ENCODE measurements at regions not wholly inside any gene's neighbourhood (a gene's known extent, or its start where the extent isn't known, plus 50 kb on each side); places are given as distances from the start of the nearest gene placed in this dataset.

DNA sequence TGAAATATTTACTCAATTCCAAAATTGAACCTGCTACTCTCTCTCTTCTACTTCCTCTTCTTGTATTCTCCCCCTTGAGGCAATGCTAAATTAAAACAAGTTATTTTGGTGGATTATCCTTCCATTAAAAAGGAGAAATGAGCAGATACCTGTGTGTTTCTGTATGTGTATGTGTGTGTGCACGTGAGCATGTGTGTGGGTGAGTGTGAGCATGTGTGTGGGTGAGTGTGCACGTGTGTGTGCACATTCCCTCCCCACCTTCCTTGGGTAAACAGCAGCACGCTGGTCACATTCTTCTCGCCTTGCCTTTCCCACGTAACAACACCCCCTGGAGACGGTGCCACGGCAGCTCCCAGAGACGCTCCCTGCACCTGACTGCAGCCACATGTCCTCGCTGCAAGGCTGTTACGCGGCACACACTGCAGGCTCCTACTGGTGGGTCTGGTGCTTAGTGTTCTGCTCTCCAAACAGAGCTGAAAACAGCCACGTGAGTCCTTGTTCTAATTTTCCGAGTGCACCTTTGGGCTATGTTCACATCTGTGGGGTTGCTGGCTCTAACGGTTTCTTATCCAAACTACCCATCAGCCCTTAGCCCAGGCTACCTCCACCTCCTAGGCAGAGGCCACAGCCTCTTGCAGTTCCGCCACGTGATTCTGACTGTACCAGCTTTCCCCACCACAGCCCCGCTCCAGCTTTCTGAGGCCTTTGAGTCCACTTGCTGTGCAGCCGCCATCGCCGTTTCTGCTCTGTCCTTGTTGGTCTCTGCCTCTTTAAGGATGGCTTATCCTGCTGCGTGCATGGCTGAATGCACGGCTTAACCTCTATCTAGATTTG, 123.4 kb downstream of the CTTN start:
- H3K9me2 ChIP-seq (ENCODE audit: insufficient read depth), result no peaks in the 10 kb centered on the region
- H4K20me1 ChIP-seq (ENCODE audit: insufficient read depth), result no peaks in the 10 kb centered on the region
- H3K4me2 ChIP-seq (ENCODE audit: low read length), result no peak overlapping the region
- H3K4me3 ChIP-seq (replicated peaks in 1 of 2; ENCODE audit: low read depth in 1 of 2, low read length in 2 of 2), result no peak overlapping the region
- no peak overlapping the region for H3K27ac ChIP-seq (ENCODE audit: low read depth, low read length)
- H3K9ac ChIP-seq (ENCODE audit: low read length), result no peak overlapping the region
- peaks cover 0 to 10% of the 10 kb centered on the region in 2 experiments; a peak in 2 of 4 replicates for H3K4me1 ChIP-seq (ENCODE audit: control insufficient read depth in 1 of 2, insufficient read depth in 2 of 2, low read length in 2 of 2)
- ATAC-seq, result no peak
- no peak overlapping the region for H2AFZ ChIP-seq (ENCODE audit: low read depth, low read length, poor library complexity, severe bottlenecking)
- 0 out of 2 replicates have a peak, but pooled peaks cover 3% of the 10 kb centered on the region for H3K27me3 ChIP-seq (ENCODE audit: insufficient read depth, low read length)
- POLR2A ChIA-PET, result no interaction called here
- TF ChIP-seq CBX3 (IDR thresholded peaks at IDR 0.05; ENCODE audit: low read depth), result no peak
- no peak for TF ChIP-seq CEBPB (IDR thresholded peaks at IDR 0.05; ENCODE audit: low read depth)
- no peak for TF ChIP-seq ZFX (IDR thresholded peaks at IDR 0.05)
- TF ChIP-seq, protein P1, sequence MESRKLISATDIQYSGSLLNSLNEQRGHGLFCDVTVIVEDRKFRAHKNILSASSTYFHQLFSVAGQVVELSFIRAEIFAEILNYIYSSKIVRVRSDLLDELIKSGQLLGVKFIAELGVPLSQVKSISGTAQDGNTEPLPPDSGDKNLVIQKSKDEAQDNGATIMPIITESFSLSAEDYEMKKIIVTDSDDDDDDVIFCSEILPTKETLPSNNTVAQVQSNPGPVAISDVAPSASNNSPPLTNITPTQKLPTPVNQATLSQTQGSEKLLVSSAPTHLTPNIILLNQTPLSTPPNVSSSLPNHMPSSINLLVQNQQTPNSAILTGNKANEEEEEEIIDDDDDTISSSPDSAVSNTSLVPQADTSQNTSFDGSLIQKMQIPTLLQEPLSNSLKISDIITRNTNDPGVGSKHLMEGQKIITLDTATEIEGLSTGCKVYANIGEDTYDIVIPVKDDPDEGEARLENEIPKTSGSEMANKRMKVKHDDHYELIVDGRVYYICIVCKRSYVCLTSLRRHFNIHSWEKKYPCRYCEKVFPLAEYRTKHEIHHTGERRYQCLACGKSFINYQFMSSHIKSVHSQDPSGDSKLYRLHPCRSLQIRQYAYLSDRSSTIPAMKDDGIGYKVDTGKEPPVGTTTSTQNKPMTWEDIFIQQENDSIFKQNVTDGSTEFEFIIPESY (IDR thresholded peaks at IDR 0.05; ENCODE audit: extremely low read depth, insufficient replicate concordance, low read length), result no peak
- no peak for TF ChIP-seq ELF1 (IDR thresholded peaks at IDR 0.05; ENCODE audit: borderline replicate concordance, low read depth)
- TF ChIP-seq FOSL1 (IDR thresholded peaks at IDR 0.05; ENCODE audit: low read depth), result no peak
- TF ChIP-seq SP1 (IDR thresholded peaks at IDR 0.05; ENCODE audit: low read depth), result no peak
- no peak for TF ChIP-seq RAD21 (IDR thresholded peaks at IDR 0.05; ENCODE audit: low read depth)
- TF ChIP-seq, protein P2, sequence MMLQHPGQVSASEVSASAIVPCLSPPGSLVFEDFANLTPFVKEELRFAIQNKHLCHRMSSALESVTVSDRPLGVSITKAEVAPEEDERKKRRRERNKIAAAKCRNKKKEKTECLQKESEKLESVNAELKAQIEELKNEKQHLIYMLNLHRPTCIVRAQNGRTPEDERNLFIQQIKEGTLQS (IDR thresholded peaks at IDR 0.05), result no peak
- TF ChIP-seq, protein P3, sequence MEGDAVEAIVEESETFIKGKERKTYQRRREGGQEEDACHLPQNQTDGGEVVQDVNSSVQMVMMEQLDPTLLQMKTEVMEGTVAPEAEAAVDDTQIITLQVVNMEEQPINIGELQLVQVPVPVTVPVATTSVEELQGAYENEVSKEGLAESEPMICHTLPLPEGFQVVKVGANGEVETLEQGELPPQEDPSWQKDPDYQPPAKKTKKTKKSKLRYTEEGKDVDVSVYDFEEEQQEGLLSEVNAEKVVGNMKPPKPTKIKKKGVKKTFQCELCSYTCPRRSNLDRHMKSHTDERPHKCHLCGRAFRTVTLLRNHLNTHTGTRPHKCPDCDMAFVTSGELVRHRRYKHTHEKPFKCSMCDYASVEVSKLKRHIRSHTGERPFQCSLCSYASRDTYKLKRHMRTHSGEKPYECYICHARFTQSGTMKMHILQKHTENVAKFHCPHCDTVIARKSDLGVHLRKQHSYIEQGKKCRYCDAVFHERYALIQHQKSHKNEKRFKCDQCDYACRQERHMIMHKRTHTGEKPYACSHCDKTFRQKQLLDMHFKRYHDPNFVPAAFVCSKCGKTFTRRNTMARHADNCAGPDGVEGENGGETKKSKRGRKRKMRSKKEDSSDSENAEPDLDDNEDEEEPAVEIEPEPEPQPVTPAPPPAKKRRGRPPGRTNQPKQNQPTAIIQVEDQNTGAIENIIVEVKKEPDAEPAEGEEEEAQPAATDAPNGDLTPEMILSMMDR (IDR thresholded peaks at IDR 0.05 in 2 of 3, conservative IDR thresholded peaks at IDR 0.05 in 1 of 3; ENCODE audit: borderline replicate concordance in 1 of 3, insufficient read depth in 1 of 3, low read depth in 2 of 3, low read length in 2 of 3), result no peak
- TF ChIP-seq SRF (IDR thresholded peaks at IDR 0.05; ENCODE audit: low read depth), result no peak
- TF ChIP-seq EGR1 (IDR thresholded peaks at IDR 0.05; ENCODE audit: low read depth), result no peak
- TF ChIP-seq, protein P4, sequence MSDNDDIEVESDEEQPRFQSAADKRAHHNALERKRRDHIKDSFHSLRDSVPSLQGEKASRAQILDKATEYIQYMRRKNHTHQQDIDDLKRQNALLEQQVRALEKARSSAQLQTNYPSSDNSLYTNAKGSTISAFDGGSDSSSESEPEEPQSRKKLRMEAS (IDR thresholded peaks at IDR 0.05), result no peak
- TF ChIP-seq, protein P5, sequence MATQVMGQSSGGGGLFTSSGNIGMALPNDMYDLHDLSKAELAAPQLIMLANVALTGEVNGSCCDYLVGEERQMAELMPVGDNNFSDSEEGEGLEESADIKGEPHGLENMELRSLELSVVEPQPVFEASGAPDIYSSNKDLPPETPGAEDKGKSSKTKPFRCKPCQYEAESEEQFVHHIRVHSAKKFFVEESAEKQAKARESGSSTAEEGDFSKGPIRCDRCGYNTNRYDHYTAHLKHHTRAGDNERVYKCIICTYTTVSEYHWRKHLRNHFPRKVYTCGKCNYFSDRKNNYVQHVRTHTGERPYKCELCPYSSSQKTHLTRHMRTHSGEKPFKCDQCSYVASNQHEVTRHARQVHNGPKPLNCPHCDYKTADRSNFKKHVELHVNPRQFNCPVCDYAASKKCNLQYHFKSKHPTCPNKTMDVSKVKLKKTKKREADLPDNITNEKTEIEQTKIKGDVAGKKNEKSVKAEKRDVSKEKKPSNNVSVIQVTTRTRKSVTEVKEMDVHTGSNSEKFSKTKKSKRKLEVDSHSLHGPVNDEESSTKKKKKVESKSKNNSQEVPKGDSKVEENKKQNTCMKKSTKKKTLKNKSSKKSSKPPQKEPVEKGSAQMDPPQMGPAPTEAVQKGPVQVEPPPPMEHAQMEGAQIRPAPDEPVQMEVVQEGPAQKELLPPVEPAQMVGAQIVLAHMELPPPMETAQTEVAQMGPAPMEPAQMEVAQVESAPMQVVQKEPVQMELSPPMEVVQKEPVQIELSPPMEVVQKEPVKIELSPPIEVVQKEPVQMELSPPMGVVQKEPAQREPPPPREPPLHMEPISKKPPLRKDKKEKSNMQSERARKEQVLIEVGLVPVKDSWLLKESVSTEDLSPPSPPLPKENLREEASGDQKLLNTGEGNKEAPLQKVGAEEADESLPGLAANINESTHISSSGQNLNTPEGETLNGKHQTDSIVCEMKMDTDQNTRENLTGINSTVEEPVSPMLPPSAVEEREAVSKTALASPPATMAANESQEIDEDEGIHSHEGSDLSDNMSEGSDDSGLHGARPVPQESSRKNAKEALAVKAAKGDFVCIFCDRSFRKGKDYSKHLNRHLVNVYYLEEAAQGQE (IDR thresholded peaks at IDR 0.05; ENCODE audit: low read depth), result no peak
- TF ChIP-seq EZH2phosphoT487 (IDR thresholded peaks at IDR 0.05; ENCODE audit: borderline replicate concordance), result no peak
- TF ChIP-seq JUND (IDR thresholded peaks at IDR 0.05), result no peak
- no peak for TF ChIP-seq SIN3A (IDR thresholded peaks at IDR 0.05; ENCODE audit: low read depth)
- no peak for TF ChIP-seq TCF7L2 (IDR thresholded peaks at IDR 0.05; ENCODE audit: borderline replicate concordance, extremely low read depth, insufficient read depth, insufficient read length)
- no peak for TF ChIP-seq POLR2AphosphoS5 (IDR thresholded peaks at IDR 0.05; ENCODE audit: low read depth, low read length)
- H3K9me3 ChIP-seq (ENCODE audit: control insufficient read depth in 1 of 2, insufficient read depth in 1 of 2, low read depth in 1 of 2, low read length in 2 of 2), result no peaks in the 10 kb centered on the region
- BruUV-seq (replicated peaks), result no TSS peak
- CTCF ChIA-PET, result no interaction called here
- intact Hi-C loops (cut with micrococcal nuclease), result no loop called here
- DNase-seq (ENCODE audit: low read depth, low spot score), result no peak
- H3K79me2 ChIP-seq (ENCODE audit: insufficient read depth, low read length), result no peaks in the 10 kb centered on the region
- RAD21 ChIA-PET (ENCODE audit: low non-redundant PET in 1 of 2, low total read pairs in 2 of 2, uncharacterized antibody in 2 of 2, unreplicated experiment in 2 of 2), result no interaction called here
- H3K36me3 ChIP-seq (ENCODE audit: control insufficient read depth in 1 of 2, insufficient read depth in 2 of 2, low read length in 2 of 2), result no peaks in the 10 kb centered on the region
